Cardiac muscle cell (in vitro differentiated cells and primary cell): ENCODE measurements at regions not wholly inside any gene's neighbourhood (a gene's known extent, or its start where the extent isn't known, plus 50 kb on each side); places are given as distances from the start of the nearest gene placed in this dataset.

Experiments used
- DNase-seq, 2 donors: peaks; one replicate each; pipeline versions ENCODE4 v3.0.0 to v3.0.0-alpha.2; 2010 to 2017; ENCODE audit warnings: low read depth in 1 of 2, low spot score in 1 of 2
- H3K27ac ChIP-seq: fragments of 200-600 bp; sonication (generic); 2 replicates; pipeline ENCODE4 v1.5.1; 2016
- H3K27me3 ChIP-seq: fragments of 200-600 bp; sonication (generic); 2 replicates; pipeline ENCODE4 v1.6.0; 2016; ENCODE audit warnings: control low read depth
- H3K36me3 ChIP-seq: fragments of 200-600 bp; sonication (generic); 2 replicates; pipeline ENCODE4 v1.5.1; 2016; ENCODE audit warnings: control low read depth
- H3K4me1 ChIP-seq: fragments of 200-600 bp; sonication (generic); 2 replicates; pipeline ENCODE4 v1.8.1; 2017; ENCODE audit warnings: low read depth, mild to moderate bottlenecking, mixed run types
- H3K4me3 ChIP-seq: fragments of 200-600 bp; sonication (generic); 2 replicates; pipeline ENCODE4 v1.5.1; 2016; ENCODE audit warnings: mild to moderate bottlenecking
- H3K9me3 ChIP-seq: fragments of 200-600 bp; sonication (generic); 2 replicates; pipeline ENCODE4 v1.5.1; 2017; ENCODE audit warnings: low read depth, mild to moderate bottlenecking, control low read depth
- TF ChIP-seq, protein P1 (sequence below): IDR thresholded peaks from 2 replicates; pipeline ENCODE4 v1.5.1; 2012; ENCODE audit warnings: low read depth, mild to moderate bottlenecking, low read length

DNA sequence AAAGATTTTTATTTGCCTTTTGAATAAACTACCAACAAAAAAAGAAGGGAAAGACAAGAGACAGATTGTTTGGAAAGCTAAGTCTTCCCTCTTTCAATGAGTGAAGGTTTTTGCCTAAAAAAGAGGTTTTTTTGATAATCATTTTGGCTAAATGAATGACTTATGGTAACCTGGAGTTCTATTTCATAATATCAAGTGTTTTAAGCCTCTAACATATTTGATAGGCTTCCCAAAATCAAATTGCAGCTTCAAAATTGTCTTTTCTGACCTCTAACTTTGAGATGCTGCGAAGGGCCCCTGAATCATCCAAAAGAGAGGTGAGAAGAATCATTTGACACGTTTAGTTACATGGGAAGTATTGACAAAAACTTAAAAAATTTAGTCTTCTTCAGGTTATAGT is 53.0 kb upstream of the NAMPT start:
- TF ChIP-seq, protein P1, sequence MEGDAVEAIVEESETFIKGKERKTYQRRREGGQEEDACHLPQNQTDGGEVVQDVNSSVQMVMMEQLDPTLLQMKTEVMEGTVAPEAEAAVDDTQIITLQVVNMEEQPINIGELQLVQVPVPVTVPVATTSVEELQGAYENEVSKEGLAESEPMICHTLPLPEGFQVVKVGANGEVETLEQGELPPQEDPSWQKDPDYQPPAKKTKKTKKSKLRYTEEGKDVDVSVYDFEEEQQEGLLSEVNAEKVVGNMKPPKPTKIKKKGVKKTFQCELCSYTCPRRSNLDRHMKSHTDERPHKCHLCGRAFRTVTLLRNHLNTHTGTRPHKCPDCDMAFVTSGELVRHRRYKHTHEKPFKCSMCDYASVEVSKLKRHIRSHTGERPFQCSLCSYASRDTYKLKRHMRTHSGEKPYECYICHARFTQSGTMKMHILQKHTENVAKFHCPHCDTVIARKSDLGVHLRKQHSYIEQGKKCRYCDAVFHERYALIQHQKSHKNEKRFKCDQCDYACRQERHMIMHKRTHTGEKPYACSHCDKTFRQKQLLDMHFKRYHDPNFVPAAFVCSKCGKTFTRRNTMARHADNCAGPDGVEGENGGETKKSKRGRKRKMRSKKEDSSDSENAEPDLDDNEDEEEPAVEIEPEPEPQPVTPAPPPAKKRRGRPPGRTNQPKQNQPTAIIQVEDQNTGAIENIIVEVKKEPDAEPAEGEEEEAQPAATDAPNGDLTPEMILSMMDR, result no peak
- Histone ChIP-seq H3K4me1 (no peaks in the 10 kb centered on the region), H3K27ac (no peak overlapping the region), H3K9me3 (no peaks in the 10 kb centered on the region), H3K36me3 (no peaks in the 10 kb centered on the region), H3K4me3 (no peak overlapping the region), H3K27me3 (no peaks in the 10 kb centered on the region)
- DNase-seq, result no peak

DNA sequence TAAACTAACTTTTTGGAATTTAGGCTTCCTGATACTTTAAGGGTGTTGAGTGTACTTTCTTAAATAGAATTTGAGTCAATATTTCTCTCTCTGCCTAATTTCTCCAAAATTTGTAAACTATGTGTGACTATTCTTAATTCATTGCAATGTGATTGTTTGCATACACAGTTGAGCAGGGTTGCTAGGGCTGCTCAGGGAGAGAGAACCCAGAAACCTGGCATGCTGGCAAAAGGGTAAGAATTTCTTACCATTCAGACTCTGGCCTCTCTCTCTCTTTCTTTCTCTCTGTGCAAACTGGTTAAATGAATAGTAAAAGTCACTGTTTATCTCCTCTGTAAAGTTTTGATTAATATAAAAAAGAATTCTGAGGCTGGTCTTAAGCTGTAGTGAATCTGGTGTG is 51.0 kb upstream of the NAMPT start:
- DNase-seq, result no peak
- no peak overlapping the region for H3K27ac ChIP-seq
- H3K4me1 ChIP-seq, result no peaks in the 10 kb centered on the region
- no peaks in the 10 kb centered on the region for H3K36me3 ChIP-seq
- no peaks in the 10 kb centered on the region for H3K27me3 ChIP-seq
- TF ChIP-seq, protein P1, result no peak
- H3K4me3 ChIP-seq, result no peak overlapping the region
- no peaks in the 10 kb centered on the region for H3K9me3 ChIP-seq
